Right lobe of liver (tissue), 6 donors: ENCODE measurements at regions not wholly inside any gene's neighbourhood (a gene's known extent, or its start where the extent isn't known, plus 50 kb on each side); places are given as distances from the start of the nearest gene placed in this dataset.
"Not testable (repeated sequence)": the region's sequence is repeated elsewhere in the genome, so short reads cannot be mapped to it uniquely, and the experiment has no call there.

Source experiments
- ATAC-seq, 4 donors: fragments of 200-7000 bp; cut with Tn5 transposase; one replicate each; pipeline ENCODE4 v1.9.1; 2020; ENCODE audit warnings: mild to moderate bottlenecking in 4 of 4, moderate library complexity in 4 of 4
- DNase-seq, 3 donors: peaks; one replicate each; pipeline ENCODE4 v3.0.0-alpha.2; 2020
- H3K27ac ChIP-seq, 3 donors: fragments of 200-600 bp; one replicate each; pipeline ENCODE4 v1.8.0; 2022
- H3K27me3 ChIP-seq, 2 donors: fragments of 200-600 bp; one replicate each; pipeline ENCODE4 v1.8.0; 2022
- H3K36me3 ChIP-seq, 4 donors: fragments of 200-600 bp; sonication (generic) in 1 of 4; one replicate each; pipeline versions ENCODE4 v1.5.1 to v1.8.0; 2017 to 2022; ENCODE audit warnings: control low read depth in 1 of 4
- H3K4me1 ChIP-seq, 4 donors: fragments of 200-600 bp; sonication (generic) in 1 of 4; one replicate each; pipeline versions ENCODE4 v1.5.1 to v1.8.0; 2017 to 2022; ENCODE audit warnings: control low read depth in 1 of 4
- H3K4me3 ChIP-seq, 3 donors: fragments of 200-600 bp; one replicate each; pipeline ENCODE4 v1.8.0; 2022
- H3K9me3 ChIP-seq, 4 donors: fragments of 200-600 bp; sonication (generic) in 1 of 4; one replicate each; pipeline versions ENCODE4 v1.5.1 to v1.8.0; 2017 to 2022; ENCODE audit warnings: control low read depth in 1 of 4
- CTCF ChIP-seq, 4 donors: fragments of 200-600 bp in 3 of 4; fragments of 450-650 bp in 1 of 4; IDR thresholded peaks; one replicate each; pipeline versions ENCODE4 v1.5.1 to v1.8.0; 2016 to 2022; ENCODE audit warnings: antibody characterized with exemption in 4 of 4, mild to moderate bottlenecking in 2 of 4
- POLR2A ChIP-seq: fragments of 450-650 bp; IDR thresholded peaks from one replicate; pipeline ENCODE4 v1.6.1; 2017; ENCODE audit warnings: antibody characterized with exemption, mild to moderate bottlenecking
- WGBS: methylation state at CpG from one replicate; pipeline ENCODE4 v1.1.6; 2018; ENCODE audit warnings: low coverage, low lambda C conversion rate; ENCODE audit not compliant: insufficient coverage; ENCODE audit errors: missing lambda C conversion rate; 5-methylcytosine and 5-hydroxymethylcytosine counted together
- intact Hi-C, 2 donors: fragments of 100-400 bp; cut with DNase I; formaldehyde crosslinking; loops; one replicate each; pipeline versions ENCODE4 v1.11.2 to v1.14.1; 2022
- donor health status: DM: no; HTN: yes; CAD: no.
- donor health status: DM: no; HTN: no; CAD: no.
- donor health status: DM: no; HTN: no; CAD: no.
- donor health status: DM: no; HTN: yes; CAD: no.
- donor health status: DM: no; HTN: yes; CAD: no.

GRCh38 chr1:241432241-241432640 lies 75.2 kb upstream of the RGS7 start:
- Histone ChIP-seq H3K36me3 (no peaks in the 10 kb centered on the region), H3K9me3 (no peaks in the 10 kb centered on the region), H3K27me3 (no peaks in the 10 kb centered on the region), H3K4me1 (no peaks in the 10 kb centered on the region), H3K4me3 (no peak overlapping the region), H3K27ac (no peak overlapping the region)
- intact Hi-C loops: no loop called here
- TF ChIP-seq CTCF (IDR thresholded peaks at IDR 0.05) (no peak), POLR2A (no peak)
- DNase-seq (no peak), ATAC-seq (no peak)
- WGBS: 47% methylated on average over 4 of the region's 4 CpGs

- H3K36me3 ChIP-seq, H3K9me3 ChIP-seq, H3K4me3 ChIP-seq, H3K4me1 ChIP-seq, H3K27ac ChIP-seq, DNase-seq, ATAC-seq, intact Hi-C loops: not testable (repeated sequence)
- peaks cover 0 to 14% of the 10 kb centered on the region in 2 donors for H3K27me3 ChIP-seq
- 71% methylated on average over 4 of the region's 4 CpGs for WGBS
These were observed 68.1 kb upstream of the RGS7 start for GRCh38 chr1:241425091-241425490.

- intact Hi-C loops: no loop called here
- peaks cover 0 to 14% of the 10 kb centered on the region in 2 donors for H3K27me3 ChIP-seq
- peak overlapping the region in 1 of 3 donors; percentile 36 for H3K4me3 ChIP-seq
- no peak for DNase-seq
- no peaks in the 10 kb centered on the region for H3K4me1 ChIP-seq
- H3K9me3 ChIP-seq: no peaks in the 10 kb centered on the region
- 60% methylated on average over 6 of the region's 21 CpGs for WGBS
- ATAC-seq: peak in 2 of 4 donors; percentile 9 to 41
- no peak overlapping the region for H3K27ac ChIP-seq
- TF ChIP-seq CTCF (IDR thresholded peaks at IDR 0.05) (no peak), POLR2A (no peak)
- H3K36me3 ChIP-seq: no peaks in the 10 kb centered on the region
These were observed 67.5 kb upstream of the RGS7 start for GRCh38 chr1:241424480-241424971.

GRCh38 chr1:241423541-241424479 lies 66.8 kb upstream of the RGS7 start:
- no peaks in the 10 kb centered on the region for H3K4me1 ChIP-seq
- H3K36me3 ChIP-seq: no peaks in the 10 kb centered on the region
- DNase-seq: peak in 2 of 3 donors; percentile 48 to 56
- H3K27me3 ChIP-seq: peaks cover 0 to 14% of the 10 kb centered on the region in 2 donors
- TF ChIP-seq CTCF (IDR thresholded peaks at IDR 0.05) (no peak), POLR2A (no peak)
- no peak overlapping the region for H3K27ac ChIP-seq
- intact Hi-C loops: no loop called here
- peak; percentile 54 to 74 (median 62) for ATAC-seq
- H3K9me3 ChIP-seq: no peaks in the 10 kb centered on the region
- H3K4me3 ChIP-seq: peak overlapping the region; percentile 12 to 36 (median 20)
- 10% methylated on average over 17 of the region's 61 CpGs for WGBS

GRCh38 chr1:241422470-241422869 lies 65.5 kb upstream of the RGS7 start:
- Histone ChIP-seq H3K36me3 (no peaks in the 10 kb centered on the region), H3K27me3 (peaks cover 0 to 14% of the 10 kb centered on the region in 2 donors), H3K4me1 (no peaks in the 10 kb centered on the region), H3K27ac (no peak overlapping the region), H3K9me3 (no peaks in the 10 kb centered on the region), H3K4me3 (no peak overlapping the region)
- DNase-seq (no peak), ATAC-seq (no peak)
- intact Hi-C loops: no loop called here
- TF ChIP-seq CTCF (IDR thresholded peaks at IDR 0.05) (no peak), POLR2A (no peak)
- 72% methylated on average over 5 of the region's 6 CpGs for WGBS
